OCI-LY1 (cell line): ENCODE measurements at regions not wholly inside any gene's neighbourhood (a gene's known extent, or its start where the extent isn't known, plus 50 kb on each side); places are given as distances from the start of the nearest gene placed in this dataset.

Source experiments
- EZH2 ChIP-seq: fragments of 200-600 bp; sonication (generic), shearing (Covaris generic); IDR thresholded peaks from 2 replicates; pipeline ENCODE4 v1.8.0; 2017; ENCODE audit warnings: borderline replicate concordance, mixed run types, mild to moderate bottlenecking, antibody characterized with exemption, low read length, moderate library complexity, mixed read lengths
- TF ChIP-seq, protein P1 (sequence below): fragments of 200-600 bp; sonication (generic), shearing (Covaris generic); IDR thresholded peaks from 2 replicates; pipeline ENCODE4 v1.5.1; 2017; ENCODE audit warnings: mild to moderate bottlenecking, antibody characterized with exemption, low read length, moderate library complexity, mixed read lengths

GRCh38 chr1:184302346-184302745 is 84.5 kb upstream of the C1orf21 start:
- TF ChIP-seq, protein P1, sequence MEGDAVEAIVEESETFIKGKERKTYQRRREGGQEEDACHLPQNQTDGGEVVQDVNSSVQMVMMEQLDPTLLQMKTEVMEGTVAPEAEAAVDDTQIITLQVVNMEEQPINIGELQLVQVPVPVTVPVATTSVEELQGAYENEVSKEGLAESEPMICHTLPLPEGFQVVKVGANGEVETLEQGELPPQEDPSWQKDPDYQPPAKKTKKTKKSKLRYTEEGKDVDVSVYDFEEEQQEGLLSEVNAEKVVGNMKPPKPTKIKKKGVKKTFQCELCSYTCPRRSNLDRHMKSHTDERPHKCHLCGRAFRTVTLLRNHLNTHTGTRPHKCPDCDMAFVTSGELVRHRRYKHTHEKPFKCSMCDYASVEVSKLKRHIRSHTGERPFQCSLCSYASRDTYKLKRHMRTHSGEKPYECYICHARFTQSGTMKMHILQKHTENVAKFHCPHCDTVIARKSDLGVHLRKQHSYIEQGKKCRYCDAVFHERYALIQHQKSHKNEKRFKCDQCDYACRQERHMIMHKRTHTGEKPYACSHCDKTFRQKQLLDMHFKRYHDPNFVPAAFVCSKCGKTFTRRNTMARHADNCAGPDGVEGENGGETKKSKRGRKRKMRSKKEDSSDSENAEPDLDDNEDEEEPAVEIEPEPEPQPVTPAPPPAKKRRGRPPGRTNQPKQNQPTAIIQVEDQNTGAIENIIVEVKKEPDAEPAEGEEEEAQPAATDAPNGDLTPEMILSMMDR: no peak
- no peak for TF ChIP-seq EZH2
